K562 (cell line): ENCODE measurements at regions not wholly inside any gene's neighbourhood (a gene's known extent, or its start where the extent isn't known, plus 50 kb on each side); places are given as distances from the start of the nearest gene placed in this dataset.
A peak's percentile ranks its signal among the peaks of the same experiment; 100 is the strongest.

ENCODE experiments used
- ATAC-seq: fragments of 200-7000 bp; cut with Tn5 transposase; 3 replicates; pipeline ENCODE4 v1.9.1; 2020; ENCODE audit warnings: moderate library complexity
- BruUV-seq: library from RNA; stranded (reverse); fragments of 400-500 nt; replicated peaks from 2 replicates; lab custom pipeline; 2021; lab: Mats Ljungman, UMichigan
- CTCF ChIA-PET: fragments of 300-600 bp; formaldehyde crosslinking; extraction: SDS; loops from one replicate; lab custom pipeline; 2021; ENCODE audit warnings: low intra/inter-chr PET ratio; lab: Yijun Ruan, JAX
- POLR2A ChIA-PET: fragments of 300-600, 350-650 bp; sonication (Branson Sonifier 250); formaldehyde crosslinking; extraction: SDS; loops from one replicate; lab custom pipeline; 2021; ENCODE audit warnings: antibody characterized with exemption, inconsistent platforms; lab: Yijun Ruan, JAX
- DNase-seq, 4 experiments: peaks; one replicate each; pipeline versions ENCODE4 v3.0.0 to v3.0.0-alpha.2; 2011 to 2018; ENCODE audit warnings: low spot score in 3 of 4, mixed read lengths in 3 of 4; ENCODE audit errors: extremely low read depth in 1 of 4
- FAIRE-seq: peaks from 2 replicates; lab custom pipeline; 2011; peaks lifted over from hg19 to GRCh38; lab: Jason Lieb, UNC
- H2AFZ ChIP-seq: 2 replicates; pipeline ENCODE4 v1.6.0; 2011; ENCODE audit warnings: low read depth, low read length, control low read depth, inconsistent platforms
- H3K27ac ChIP-seq: fragments of 200-600 bp; 3 replicates; pipeline ENCODE4 v1.8.0; 2011; ENCODE audit warnings: low read depth, mild to moderate bottlenecking, control low read depth, inconsistent platforms, low read length, moderate library complexity, mixed read lengths; ENCODE audit errors: extremely low read depth
- H3K27me3 ChIP-seq, 2 experiments: fragments of 300-600 bp in 1 of 2; 2 replicates in 1 of 2; 3 replicates in 1 of 2; pipeline versions ENCODE4 v1.6.0 to v1.8.0; 2011; ENCODE audit warnings: inconsistent platforms in 2 of 2, low read length in 2 of 2, mild to moderate bottlenecking in 1 of 2, mixed read lengths in 1 of 2, moderate library complexity in 1 of 2; ENCODE audit not compliant: control insufficient read depth in 2 of 2, insufficient read depth in 2 of 2
- H3K36me3 ChIP-seq: fragments of 300-600 bp; 3 replicates; pipeline ENCODE4 v1.8.0; 2011; ENCODE audit warnings: mild to moderate bottlenecking, low read length, inconsistent platforms; ENCODE audit not compliant: control insufficient read depth, insufficient read depth
- H3K4me1 ChIP-seq, 2 experiments: fragments of 200-600 bp in 1 of 2; replicated peaks in 1 of 2; 2 replicates in 1 of 2; 3 replicates in 1 of 2; pipeline versions ENCODE4 v1.5.1 to v1.8.0; 2011; ENCODE audit warnings: inconsistent platforms in 2 of 2, low read length in 2 of 2, mild to moderate bottlenecking in 1 of 2, mixed read lengths in 1 of 2, moderate library complexity in 1 of 2; ENCODE audit not compliant: control insufficient read depth in 2 of 2, insufficient read depth in 2 of 2
- H3K4me2 ChIP-seq: 2 replicates; pipeline ENCODE4 v1.6.1; 2011; ENCODE audit warnings: low read length, control low read depth, inconsistent platforms, mixed read lengths; ENCODE audit not compliant: insufficient read depth
- H3K4me3 ChIP-seq: fragments of 200-600 bp; sonication (generic), shearing (Covaris generic); 2 replicates; pipeline ENCODE4 v1.5.1; 2016; ENCODE audit warnings: control low read depth, inconsistent platforms
- H3K79me2 ChIP-seq: fragments of 200-600 bp; 3 replicates; pipeline ENCODE4 v1.8.0; 2011; ENCODE audit warnings: low read length, inconsistent platforms; ENCODE audit not compliant: control insufficient read depth, insufficient read depth
- H3K9ac ChIP-seq, 2 experiments: 2 replicates each; pipeline versions ENCODE4 v1.6.0 to v1.6.1; 2011; ENCODE audit warnings: low read depth in 2 of 2, low read length in 2 of 2, control low read depth in 1 of 2, inconsistent platforms in 1 of 2, mild to moderate bottlenecking in 1 of 2, mixed read lengths in 1 of 2; ENCODE audit not compliant: insufficient read depth in 1 of 2
- H3K9me1 ChIP-seq: one replicate; pipeline ENCODE4 v1.6.0; 2011; ENCODE audit warnings: inconsistent platforms, mild to moderate bottlenecking, low read length, moderate library complexity; ENCODE audit not compliant: control insufficient read depth, insufficient read depth
- H3K9me3 ChIP-seq: replicated peaks from 2 replicates; pipeline ENCODE4 v1.5.1; 2011; ENCODE audit warnings: low read depth, low read length, inconsistent platforms; ENCODE audit not compliant: control insufficient read depth, insufficient read depth
- H4K20me1 ChIP-seq: replicated peaks from 2 replicates; pipeline ENCODE4 v1.6.1; 2011; ENCODE audit warnings: low read length, inconsistent platforms, mixed read lengths; ENCODE audit not compliant: control insufficient read depth, insufficient read depth
- ESRRB ChIP-seq: fragments of 250-450 bp; sonication (Bioruptor Pico); IDR thresholded peaks from 2 replicates; pipeline ENCODE4 v1.5.0; 2020; ENCODE audit warnings: mild to moderate bottlenecking, moderate library complexity, borderline replicate concordance
- POU5F1 ChIP-seq: fragments of 150-350 bp; IDR thresholded peaks from 2 replicates; pipeline ENCODE4 v1.6.1; 2014; ENCODE audit warnings: borderline replicate concordance, low read length, low read depth, mild to moderate bottlenecking; ENCODE audit not compliant: partially characterized antibody
- REST ChIP-seq, 2 experiments: fragments of 450-650 bp; formaldehyde crosslinking in 1 of 2; IDR thresholded peaks; 2 replicates each; pipeline versions ENCODE4 v1.4.0 to v1.6.1; 2014 to 2020; ENCODE audit warnings: mild to moderate bottlenecking in 2 of 2, borderline replicate concordance in 1 of 2, low read depth in 1 of 2
- SMC3 ChIP-seq: conservative IDR thresholded peaks from 2 replicates; pipeline ENCODE4 v1.6.1; 2011; ENCODE audit warnings: low read depth, low read length, improper control_type of control experiment; ENCODE audit not compliant: insufficient read depth
- ZNF311 ChIP-seq: fragments of 250-450 bp; sonication (Bioruptor Pico); IDR thresholded peaks from 2 replicates; pipeline ENCODE4 v1.4.0; 2020; ENCODE audit warnings: mild to moderate bottlenecking, moderate library complexity
- WGBS: fragments of 100-300 bp; shearing (Covaris generic); methylation state at CpG from one replicate; pipeline ENCODE4 v1.1.6; 2016; ENCODE audit warnings: low coverage, mixed read lengths; ENCODE audit not compliant: insufficient coverage; ENCODE audit errors: missing lambda C conversion rate; 5-methylcytosine and 5-hydroxymethylcytosine counted together
- in situ Hi-C: fragments of 300-500 bp; cut with MboI; formaldehyde crosslinking; loops from 4 replicates; pipeline ENCODE4 v1.15.0; 2018; ENCODE audit warnings: inconsistent platforms, mixed read lengths
- intact Hi-C: fragments of 100-400 bp; cut with micrococcal nuclease; formaldehyde crosslinking; loops from 2 replicates; pipeline ENCODE4 v1.14.2; 2022

GRCh38 chr11:93969925-93970922 lies 50.9 kb upstream of the HEPHL1 start:
- ChIA-PET CTCF (no interaction called here), POLR2A (no interaction called here)
- intact Hi-C loops: loop anchor here (5.0 kb wide), 1 partner anchor 52 kb away; the partner anchor contains the start of gene HEPHL1
- Histone ChIP-seq H3K9ac (no peak overlapping the region), H4K20me1 (no peaks in the 10 kb centered on the region), H2AFZ (no peak overlapping the region; the same call in 1 of the 2 replicates), H3K9me1 (no peaks in the 10 kb centered on the region), H3K4me1 (peaks cover 7 to 16% of the 10 kb centered on the region in 2 experiments; a peak in 4 of 5 replicates), H3K79me2 (no peaks in the 10 kb centered on the region), H3K27ac (no peak overlapping the region), H3K27me3 (no peaks in the 10 kb centered on the region), H3K36me3 (no peaks in the 10 kb centered on the region), H3K9me3 (peaks cover 10% of the 10 kb centered on the region), H3K4me3 (no peak overlapping the region), H3K4me2 (no peak overlapping the region)
- TF ChIP-seq ZNF311 (CRISPR knock-in tag) (no peak), ESRRB (CRISPR knock-in tag) (no peak), SMC3 (no peak), REST (IDR thresholded peaks at IDR 0.05; ENCODE audit: borderline replicate concordance) (peak; percentile 52), REST (CRISPR knock-in tag; IDR thresholded peaks at IDR 0.05; ENCODE audit: low read depth) (no peak), POU5F1 (no peak)
- no peak for FAIRE-seq
- 71% methylated on average over 10 of the region's 10 CpGs for WGBS
- peak; percentile 44; the same call in 2 of the 3 replicates for ATAC-seq
- no TSS peak for BruUV-seq
- in situ Hi-C loops: no loop called here
- DNase-seq: no peak
